Endothelial cell of umbilical vein (primary cell): ENCODE measurements at regions not wholly inside any gene's neighbourhood (a gene's known extent, or its start where the extent isn't known, plus 50 kb on each side); places are given as distances from the start of the nearest gene placed in this dataset.

Experiments
- BruUV-seq: library from RNA; stranded (reverse); fragments of 400-500 nt; replicated peaks from 2 replicates; lab custom pipeline; 2021; lab: Mats Ljungman, UMichigan
- CTCF ChIA-PET: fragments of 300-600, 350-600 bp; sonication (Branson Sonifier 250); formaldehyde crosslinking; loops from one replicate; lab custom pipeline; 2021; ENCODE audit warnings: antibody characterized with exemption, inconsistent platforms; lab: Charles Lee
- POLR2A ChIA-PET: fragments of 300-600, 350-600 bp; sonication (Branson Sonifier 250); formaldehyde crosslinking; loops from one replicate; lab custom pipeline; 2021; ENCODE audit warnings: antibody characterized with exemption, inconsistent platforms; lab: Charles Lee
- DNase-seq: peaks from one replicate; pipeline ENCODE4 v3.0.0-alpha.2; 2011; ENCODE audit warnings: low read depth, low spot score
- FAIRE-seq: peaks from 2 replicates; lab custom pipeline; 2011; peaks lifted over from hg19 to GRCh38; lab: Jason Lieb, UNC
- H2AFZ ChIP-seq: 2 replicates; pipeline ENCODE4 v1.6.0; 2012; ENCODE audit warnings: low read depth, low read length, control low read depth, inconsistent platforms
- H3K27ac ChIP-seq: 2 replicates; pipeline ENCODE4 v1.5.1; 2011; ENCODE audit warnings: low read depth, mild to moderate bottlenecking, control low read depth, low read length, moderate library complexity; ENCODE audit not compliant: insufficient read depth
- H3K27me3 ChIP-seq, 2 experiments: 2 replicates each; pipeline versions ENCODE4 v1.6.0 to v1.6.1; 2011; ENCODE audit warnings: low read length in 2 of 2, mixed read lengths in 1 of 2; ENCODE audit not compliant: control insufficient read depth in 2 of 2, insufficient read depth in 2 of 2
- H3K36me3 ChIP-seq, 2 experiments: 2 replicates in 1 of 2; 3 replicates in 1 of 2; pipeline ENCODE4 v1.5.1; 2011; ENCODE audit warnings: low read length in 2 of 2, mild to moderate bottlenecking in 1 of 2, moderate library complexity in 1 of 2; ENCODE audit not compliant: control insufficient read depth in 2 of 2, insufficient read depth in 2 of 2; ENCODE audit errors: extremely low read depth in 1 of 2
- H3K4me1 ChIP-seq: 3 replicates; pipeline ENCODE4 v1.5.1; 2011; ENCODE audit warnings: mild to moderate bottlenecking, low read length; ENCODE audit not compliant: control insufficient read depth, insufficient read depth; ENCODE audit errors: extremely low read depth
- H3K4me2 ChIP-seq: 2 replicates; pipeline ENCODE4 v1.6.1; 2011; ENCODE audit warnings: low read length, control low read depth, mixed read lengths; ENCODE audit not compliant: insufficient read depth
- H3K4me3 ChIP-seq, 3 experiments: fragments of 200-600 bp in 1 of 3; sonication (generic), shearing (Covaris generic) in 1 of 3; replicated peaks in 1 of 3; 2 replicates each; pipeline ENCODE4 v1.5.1; 2011 to 2016; ENCODE audit warnings: control low read depth in 3 of 3, low read length in 3 of 3, mild to moderate bottlenecking in 2 of 3, inconsistent platforms in 1 of 3, low read depth in 1 of 3, moderate library complexity in 1 of 3; ENCODE audit not compliant: insufficient read depth in 1 of 3
- H3K79me2 ChIP-seq: 2 replicates; pipeline ENCODE4 v1.6.0; 2012; ENCODE audit warnings: low read length, inconsistent platforms; ENCODE audit not compliant: control insufficient read depth, insufficient read depth
- H3K9ac ChIP-seq: replicated peaks from 2 replicates; pipeline ENCODE3; 2011; ENCODE audit warnings: low read length, control low read depth; ENCODE audit not compliant: insufficient read depth; ENCODE audit errors: extremely low read depth
- H3K9me1 ChIP-seq: replicated peaks from 3 replicates; pipeline ENCODE4 v1.6.0; 2011; ENCODE audit warnings: mild to moderate bottlenecking, low read length; ENCODE audit not compliant: control insufficient read depth, insufficient read depth; ENCODE audit errors: extremely low read depth
- H3K9me3 ChIP-seq: replicated peaks from 2 replicates; pipeline ENCODE4 v1.5.1; 2012; ENCODE audit warnings: low read length, inconsistent platforms; ENCODE audit not compliant: control insufficient read depth, insufficient read depth
- H4K20me1 ChIP-seq: replicated peaks from 2 replicates; pipeline ENCODE3; 2011; ENCODE audit warnings: mild to moderate bottlenecking, low read length; ENCODE audit not compliant: control insufficient read depth, insufficient read depth; ENCODE audit errors: extremely low read depth
- EZH2 ChIP-seq: IDR thresholded peaks from 2 replicates; pipeline ENCODE4 v1.6.1; 2012; ENCODE audit warnings: borderline replicate concordance, low read depth, mild to moderate bottlenecking, moderate library complexity, low read length, inconsistent platforms; ENCODE audit not compliant: severe bottlenecking
- FOS ChIP-seq: IDR thresholded peaks from 2 replicates; pipeline ENCODE4 v1.6.1; 2011; ENCODE audit warnings: mild to moderate bottlenecking, low read length, moderate library complexity, borderline replicate concordance; ENCODE audit not compliant: insufficient read depth
- GATA2 ChIP-seq: IDR thresholded peaks from 2 replicates; pipeline ENCODE4 v1.7.0; 2011; ENCODE audit warnings: low read depth, mild to moderate bottlenecking, moderate library complexity, mixed read lengths, low read length; ENCODE audit not compliant: insufficient read length, insufficient read depth
- JUN ChIP-seq: IDR thresholded peaks from 2 replicates; pipeline ENCODE4 v1.6.1; 2011; ENCODE audit warnings: borderline replicate concordance, low read depth; ENCODE audit not compliant: insufficient read length, insufficient read depth
- MYC ChIP-seq: IDR thresholded peaks from one replicate; pipeline ENCODE4 v1.6.1; 2011; ENCODE audit warnings: mild to moderate bottlenecking, low read depth, low read length
- POLR2A ChIP-seq: IDR thresholded peaks from 2 replicates; pipeline ENCODE4 v1.6.1; 2012; ENCODE audit warnings: low read depth, mild to moderate bottlenecking, control low read depth, low read length
- POLR2AphosphoS5 ChIP-seq: IDR thresholded peaks from 2 replicates; pipeline ENCODE4 v1.6.1; 2012; ENCODE audit warnings: low read depth, mild to moderate bottlenecking, control low read depth, low read length, moderate library complexity; ENCODE audit not compliant: insufficient read depth
- dilution Hi-C: fragments of 300-500 bp; cut with MboI; formaldehyde crosslinking; loops from one replicate; pipeline ENCODE4 v1.15.0; 2019; ENCODE audit warnings: low sequenced_read_pairs; ENCODE audit not compliant: extremely low pct_ligation_motif_present
- intact Hi-C: fragments of 100-400 bp; cut with micrococcal nuclease; formaldehyde crosslinking; loops from one replicate; pipeline ENCODE4 v1.10.0; 2022
- TF ChIP-seq, protein P1 (sequence below), 2 donors: IDR thresholded peaks; 1 replicate in 1 of 2; 2 replicates in 1 of 2; pipeline ENCODE4 v1.5.1; 2011; ENCODE audit warnings: low read length in 2 of 2, mild to moderate bottlenecking in 2 of 2, moderate library complexity in 2 of 2, control low read depth in 1 of 2, inconsistent platforms in 1 of 2, low read depth in 1 of 2; ENCODE audit not compliant: insufficient read depth in 1 of 2; ENCODE audit errors: extremely low read depth in 1 of 2
- TF ChIP-seq, protein P2 (sequence below): IDR thresholded peaks from 2 replicates; pipeline ENCODE4 v1.6.1; 2011; ENCODE audit not compliant: insufficient read depth, insufficient read length

DNA sequence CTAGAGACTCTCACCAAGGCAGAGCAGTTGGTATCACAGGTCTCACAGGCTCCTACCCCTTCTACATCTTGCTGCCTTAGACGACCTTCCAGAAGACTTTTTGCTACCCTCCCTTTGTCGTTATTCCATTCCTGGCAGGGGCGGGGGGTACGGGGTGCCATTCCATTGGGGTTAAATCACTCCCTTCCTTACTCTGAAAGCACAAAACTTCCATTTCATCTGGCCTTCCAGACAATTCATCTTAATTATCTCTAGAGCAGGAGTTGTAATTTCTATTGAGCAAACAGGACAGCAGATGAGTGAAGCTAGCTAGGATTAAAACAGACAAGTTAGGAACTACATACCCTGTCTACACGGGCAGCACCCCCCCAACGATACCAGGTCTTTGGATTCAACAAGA is 276.2 kb upstream of the TANK start:
- no peak for DNase-seq

More for the DNA sequence above, 276.2 kb upstream of the TANK start:
- H4K20me1 ChIP-seq: no peaks in the 10 kb centered on the region
- intact Hi-C loops (no loop called here), dilution Hi-C loops (no loop called here)
- no peaks in the 10 kb centered on the region for H3K9me1 ChIP-seq
- no TSS peak for BruUV-seq
- H3K27ac ChIP-seq: no peak overlapping the region
- FAIRE-seq: no peak
- H3K27me3 ChIP-seq: no peaks in the 10 kb centered on the region
- H3K9me3 ChIP-seq: no peaks in the 10 kb centered on the region
- no peak overlapping the region for H3K9ac ChIP-seq
- ChIA-PET POLR2A (no interaction called here), CTCF (interaction anchor here (1.1 kb wide), 1 partner anchor 35 kb away, joined by 4 read pairs; no protein-coding TSS in a partner anchor)
- H3K36me3 ChIP-seq: no peaks in the 10 kb centered on the region
- no peak overlapping the region for H2AFZ ChIP-seq
- no peaks in the 10 kb centered on the region for H3K79me2 ChIP-seq
- TF ChIP-seq FOS: no peak
- no peak for TF ChIP-seq GATA2
- TF ChIP-seq JUN: no peak
- TF ChIP-seq MYC: no peak
- TF ChIP-seq, protein P1, sequence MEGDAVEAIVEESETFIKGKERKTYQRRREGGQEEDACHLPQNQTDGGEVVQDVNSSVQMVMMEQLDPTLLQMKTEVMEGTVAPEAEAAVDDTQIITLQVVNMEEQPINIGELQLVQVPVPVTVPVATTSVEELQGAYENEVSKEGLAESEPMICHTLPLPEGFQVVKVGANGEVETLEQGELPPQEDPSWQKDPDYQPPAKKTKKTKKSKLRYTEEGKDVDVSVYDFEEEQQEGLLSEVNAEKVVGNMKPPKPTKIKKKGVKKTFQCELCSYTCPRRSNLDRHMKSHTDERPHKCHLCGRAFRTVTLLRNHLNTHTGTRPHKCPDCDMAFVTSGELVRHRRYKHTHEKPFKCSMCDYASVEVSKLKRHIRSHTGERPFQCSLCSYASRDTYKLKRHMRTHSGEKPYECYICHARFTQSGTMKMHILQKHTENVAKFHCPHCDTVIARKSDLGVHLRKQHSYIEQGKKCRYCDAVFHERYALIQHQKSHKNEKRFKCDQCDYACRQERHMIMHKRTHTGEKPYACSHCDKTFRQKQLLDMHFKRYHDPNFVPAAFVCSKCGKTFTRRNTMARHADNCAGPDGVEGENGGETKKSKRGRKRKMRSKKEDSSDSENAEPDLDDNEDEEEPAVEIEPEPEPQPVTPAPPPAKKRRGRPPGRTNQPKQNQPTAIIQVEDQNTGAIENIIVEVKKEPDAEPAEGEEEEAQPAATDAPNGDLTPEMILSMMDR (IDR thresholded peaks at IDR 0.05; ENCODE audit: extremely low read depth in 1 of 2, insufficient read depth in 1 of 2, low read depth in 1 of 2, low read length in 2 of 2): no peak
- TF ChIP-seq POLR2A: no peak
- TF ChIP-seq, protein P2, sequence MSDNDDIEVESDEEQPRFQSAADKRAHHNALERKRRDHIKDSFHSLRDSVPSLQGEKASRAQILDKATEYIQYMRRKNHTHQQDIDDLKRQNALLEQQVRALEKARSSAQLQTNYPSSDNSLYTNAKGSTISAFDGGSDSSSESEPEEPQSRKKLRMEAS: no peak
- no peak for TF ChIP-seq EZH2
- TF ChIP-seq POLR2AphosphoS5: no peak
- H3K4me2 ChIP-seq: no peak overlapping the region
- H3K4me3 ChIP-seq: no peak overlapping the region
- H3K4me1 ChIP-seq: no peaks in the 10 kb centered on the region
